IMR-90 (cell line): ENCODE measurements at regions not wholly inside any gene's neighbourhood (a gene's known extent, or its start where the extent isn't known, plus 50 kb on each side); places are given as distances from the start of the nearest gene placed in this dataset.

Experiments used
- ATAC-seq: fragments of 200-7000 bp; cut with Tn5 transposase; 2 replicates; pipeline ENCODE4 v1.9.1; 2020; ENCODE audit warnings: low read depth, mild to moderate bottlenecking, moderate library complexity
- BruUV-seq: library from RNA; stranded (reverse); fragments of 400-500 nt; replicated peaks from 2 replicates; lab custom pipeline; 2021; lab: Mats Ljungman, UMichigan
- CTCF ChIA-PET: fragments of 300-600 bp; formaldehyde crosslinking; extraction: SDS; loops from one replicate; lab custom pipeline; 2021; ENCODE audit warnings: antibody characterized with exemption; lab: Yijun Ruan, JAX
- POLR2A ChIA-PET: fragments of 300-600 bp; sonication (Branson Sonifier 250); formaldehyde crosslinking; loops from one replicate; lab custom pipeline; 2022; ENCODE audit warnings: antibody characterized with exemption; ENCODE audit not compliant: unreplicated experiment; lab: Charles Lee
- DNase-seq: peaks from one replicate; pipeline ENCODE4 v3.0.0; 2013
- H2AFZ ChIP-seq: replicated peaks from 2 replicates; pipeline ENCODE3; 2013; ENCODE audit warnings: low read length, mild to moderate bottlenecking; ENCODE audit not compliant: poor library complexity
- H2AK5ac ChIP-seq: 2 replicates; pipeline ENCODE4 v1.6.1; 2013; ENCODE audit warnings: low read depth, low read length, inconsistent platforms
- H2AK9ac ChIP-seq: replicated peaks from 2 replicates; pipeline ENCODE3; 2013; ENCODE audit warnings: mild to moderate bottlenecking, low read depth, low read length, moderate library complexity; ENCODE audit not compliant: poor library complexity
- H2BK120ac ChIP-seq: 2 replicates; pipeline ENCODE4 v1.6.1; 2013; ENCODE audit warnings: low read depth, low read length, inconsistent platforms
- H2BK15ac ChIP-seq: 3 replicates; pipeline ENCODE4 v1.6.1; 2013; ENCODE audit warnings: low read depth, low read length, inconsistent platforms
- H2BK20ac ChIP-seq: 2 replicates; pipeline ENCODE4 v1.6.1; 2013; ENCODE audit warnings: low read depth, mild to moderate bottlenecking, inconsistent platforms, low read length, moderate library complexity
- H2BK5ac ChIP-seq: 2 replicates; pipeline ENCODE4 v1.6.1; 2013; ENCODE audit warnings: mild to moderate bottlenecking, low read depth, low read length, inconsistent platforms; ENCODE audit not compliant: poor library complexity, severe bottlenecking
- H3K14ac ChIP-seq: replicated peaks from 2 replicates; pipeline ENCODE4 v1.6.1; 2013; ENCODE audit warnings: low read depth, low read length, inconsistent platforms
- H3K18ac ChIP-seq: 2 replicates; pipeline ENCODE4 v1.6.1; 2013; ENCODE audit warnings: low read depth, low read length, control low read depth
- H3K23ac ChIP-seq: 2 replicates; pipeline ENCODE4 v1.6.1; 2013; ENCODE audit warnings: low read depth, low read length, inconsistent platforms
- H3K27ac ChIP-seq: 2 replicates; pipeline ENCODE4 v1.5.1; 2013; ENCODE audit warnings: mild to moderate bottlenecking, control low read depth, low read length; ENCODE audit not compliant: insufficient read depth
- H3K27me3 ChIP-seq: 2 replicates; pipeline ENCODE4 v1.6.1; 2013; ENCODE audit warnings: low read length; ENCODE audit not compliant: control insufficient read depth, insufficient read depth
- H3K36me3 ChIP-seq: 2 replicates; pipeline ENCODE4 v1.6.1; 2013; ENCODE audit warnings: low read length, mixed read lengths; ENCODE audit not compliant: control insufficient read depth, insufficient read depth
- H3K4ac ChIP-seq: 2 replicates; pipeline ENCODE4 v1.6.1; 2013; ENCODE audit warnings: low read depth, low read length, inconsistent platforms
- H3K4me1 ChIP-seq: 2 replicates; pipeline ENCODE4 v1.6.1; 2013; ENCODE audit warnings: low read length, mixed read lengths; ENCODE audit not compliant: control insufficient read depth, insufficient read depth
- H3K4me2 ChIP-seq: 2 replicates; pipeline ENCODE4 v1.6.1; 2013; ENCODE audit warnings: low read depth, mild to moderate bottlenecking, control low read depth, low read length, moderate library complexity
- H3K4me3 ChIP-seq: 2 replicates; pipeline ENCODE4 v1.5.1; 2013; ENCODE audit warnings: low read depth, mild to moderate bottlenecking, control low read depth, low read length, moderate library complexity; ENCODE audit not compliant: insufficient read depth
- H3K56ac ChIP-seq: 2 replicates; pipeline ENCODE4 v1.6.1; 2013; ENCODE audit warnings: low read length, inconsistent platforms; ENCODE audit not compliant: insufficient read depth; ENCODE audit errors: extremely low read depth
- H3K79me1 ChIP-seq, 2 experiments: 2 replicates each; pipeline ENCODE4 v1.6.1; 2013; ENCODE audit warnings: low read length in 2 of 2, inconsistent platforms in 1 of 2, low read depth in 1 of 2
- H3K9ac ChIP-seq: 2 replicates; pipeline ENCODE4 v1.6.1; 2013; ENCODE audit warnings: low read depth, low read length, control low read depth
- H3K9me1 ChIP-seq: 2 replicates; pipeline ENCODE4 v1.6.1; 2013; ENCODE audit warnings: low read length, inconsistent platforms; ENCODE audit not compliant: insufficient read depth
- H3K9me3 ChIP-seq: 2 replicates; pipeline ENCODE4 v1.6.1; 2013; ENCODE audit warnings: low read length; ENCODE audit not compliant: control insufficient read depth, insufficient read depth
- H4K20me1 ChIP-seq: 2 replicates; pipeline ENCODE4 v1.6.1; 2013; ENCODE audit warnings: low read length, inconsistent platforms; ENCODE audit not compliant: insufficient read depth
- H4K5ac ChIP-seq: 2 replicates; pipeline ENCODE4 v1.6.1; 2013; ENCODE audit warnings: mild to moderate bottlenecking, low read depth, low read length, control low read depth
- H4K8ac ChIP-seq, 2 experiments: 2 replicates each; pipeline ENCODE4 v1.6.1; 2013; ENCODE audit warnings: low read depth in 2 of 2, low read length in 2 of 2, control low read depth in 1 of 2, inconsistent platforms in 1 of 2
- H4K91ac ChIP-seq: 2 replicates; pipeline ENCODE4 v1.6.1; 2013; ENCODE audit warnings: low read depth, low read length, inconsistent platforms; ENCODE audit not compliant: insufficient read depth
- CTCF ChIP-seq: conservative IDR thresholded peaks from 2 replicates; pipeline ENCODE4 v1.5.1; 2012; ENCODE audit warnings: mild to moderate bottlenecking, low read depth, low read length, improper control_type of control experiment
- MAZ ChIP-seq: IDR thresholded peaks from 2 replicates; pipeline ENCODE4 v1.6.1; 2012; ENCODE audit warnings: low read depth, mild to moderate bottlenecking, low read length, improper control_type of control experiment, moderate library complexity, borderline replicate concordance
- NFE2L2 ChIP-seq: fragments of 150-350 bp; IDR thresholded peaks from 2 replicates; pipeline ENCODE4 v1.6.1; 2016; ENCODE audit warnings: low read depth, mild to moderate bottlenecking, low read length
- POLR2A ChIP-seq: IDR thresholded peaks from 2 replicates; pipeline ENCODE4 v1.6.1; 2012; ENCODE audit warnings: mild to moderate bottlenecking, low read depth, low read length
- RCOR1 ChIP-seq: IDR thresholded peaks from 2 replicates; pipeline ENCODE4 v1.6.1; 2012; ENCODE audit warnings: mild to moderate bottlenecking, low read length, improper control_type of control experiment; ENCODE audit not compliant: insufficient replicate concordance
- SMC3 ChIP-seq: fragments of 150-350 bp; IDR thresholded peaks from 2 replicates; pipeline ENCODE4 v1.6.1; 2016; ENCODE audit warnings: low read depth, mild to moderate bottlenecking, antibody characterized with exemption, low read length, moderate library complexity
- USF2 ChIP-seq: fragments of 150-350 bp; IDR thresholded peaks from 2 replicates; pipeline ENCODE4 v1.6.1; 2017; ENCODE audit warnings: mild to moderate bottlenecking, antibody characterized with exemption, low read length, low read depth
- WGBS, 2 experiments: methylation state at CpG; one replicate each; pipeline versions ENCODE4 v1.1.5 to v1.1.7; 2013; ENCODE audit warnings: missing lambda C conversion rate in 2 of 2; ENCODE audit not compliant: insufficient read length in 1 of 2; ENCODE audit errors: extremely low coverage in 2 of 2; 5-methylcytosine and 5-hydroxymethylcytosine counted together
- dilution Hi-C: fragments of 300-500 bp; cut with HindIII; formaldehyde crosslinking; loops from one replicate; pipeline ENCODE4 v1.14.3; 2018; ENCODE audit warnings: low sequenced_read_pairs; ENCODE audit not compliant: unreplicated experiment
- in situ Hi-C: fragments of 300-500 bp; cut with MboI; formaldehyde crosslinking; loops from 3 replicates; pipeline ENCODE4 v1.14.3; 2019; ENCODE audit warnings: low sequenced_read_pairs, inconsistent platforms, mixed read lengths
- intact Hi-C: fragments of 100-400 bp; cut with micrococcal nuclease; formaldehyde crosslinking; loops from 2 replicates; pipeline ENCODE4 v1.10.0; 2022

- no CpG with 5 or more reads among the region's 3 CpGs for WGBS, 2 experiments
- no peak overlapping the region for H3K9ac ChIP-seq
- H2BK15ac ChIP-seq: no peak overlapping the region
- no peak overlapping the region for H3K56ac ChIP-seq
- in situ Hi-C loops (no loop called here), dilution Hi-C loops (no loop called here), intact Hi-C loops (no loop called here)
- H3K23ac ChIP-seq: no peak overlapping the region
- TF ChIP-seq CTCF (no peak), POLR2A (no peak), USF2 (no peak), SMC3 (no peak), RCOR1 (no peak), NFE2L2 (no peak), MAZ (no peak)
- no peaks in the 10 kb centered on the region for H3K4me1 ChIP-seq
- no peaks in the 10 kb centered on the region for H3K79me1 ChIP-seq
- H3K4ac ChIP-seq: no peak overlapping the region
- ChIA-PET CTCF (no interaction called here), POLR2A (no interaction called here)
- no peak overlapping the region for H4K5ac ChIP-seq
- H4K20me1 ChIP-seq: no peaks in the 10 kb centered on the region
- no peaks in the 10 kb centered on the region; the same call in 1 of the 2 replicates for H3K27me3 ChIP-seq
- H3K27ac ChIP-seq: no peak overlapping the region
- no peak overlapping the region for H3K18ac ChIP-seq
- no peak overlapping the region for H2BK120ac ChIP-seq
- H3K36me3 ChIP-seq: no peaks in the 10 kb centered on the region
- H3K4me2 ChIP-seq: no peak overlapping the region
- H4K8ac ChIP-seq: no peak overlapping the region
- DNase-seq (no peak), ATAC-seq (no peak)
- H2BK5ac ChIP-seq: no peak overlapping the region
- H4K91ac ChIP-seq: no peak overlapping the region
- BruUV-seq: no TSS peak
- no peak overlapping the region for H2BK20ac ChIP-seq
- H3K4me3 ChIP-seq: no peak overlapping the region
- no peak overlapping the region for H2AK9ac ChIP-seq
- no peaks in the 10 kb centered on the region for H3K9me1 ChIP-seq
- no peak overlapping the region for H2AK5ac ChIP-seq
- no peak overlapping the region for H2AFZ ChIP-seq
- H3K9me3 ChIP-seq: no peaks in the 10 kb centered on the region
- H3K14ac ChIP-seq: no peak overlapping the region
These were observed 135.1 kb downstream of the PHETA1 start for GRCh38 chr12:111233786-111234185.
